ENCODE measurements at regions not wholly inside any gene's neighbourhood (a gene's known extent, or its start where the extent isn't known, plus 50 kb on each side); places are given as distances from the start of the nearest gene placed in this dataset.

GRCh38 chr17:12410717-12411116 is 255.0 kb upstream of the MYOCD start:
- no peak overlapping the region for H3K4me3 ChIP-seq (ENCODE audit: low read length)
- no peaks in the 10 kb centered on the region for H3K36me3 ChIP-seq (ENCODE audit: insufficient read depth, low read length)
- H3K4me1 ChIP-seq (ENCODE audit: low read length) = no peaks in the 10 kb centered on the region
- no peaks in the 10 kb centered on the region for H3K79me2 ChIP-seq (ENCODE audit: low read length)
- DNase-seq = no peak
- no peaks in the 10 kb centered on the region for H3K27me3 ChIP-seq (ENCODE audit: low read length)
- no peaks in the 10 kb centered on the region for H3K9me2 ChIP-seq (replicated peaks; ENCODE audit: insufficient read depth, low read length)
- H3K4me2 ChIP-seq (ENCODE audit: low read depth, low read length, poor library complexity, severe bottlenecking) = no peak overlapping the region
- no peak overlapping the region for H3K9ac ChIP-seq (ENCODE audit: low read length)
- no peak overlapping the region for H2AFZ ChIP-seq (ENCODE audit: low read length)
- H4K20me1 ChIP-seq (ENCODE audit: insufficient read depth, low read depth, low read length) = no peaks in the 10 kb centered on the region
- H3K9me3 ChIP-seq (ENCODE audit: low read length) = no peaks in the 10 kb centered on the region
- no peak overlapping the region for H3K27ac ChIP-seq (ENCODE audit: low read length)

- no peaks in the 10 kb centered on the region for H3K27me3 ChIP-seq (ENCODE audit: low read length)
- H3K9me3 ChIP-seq (ENCODE audit: low read length) = no peaks in the 10 kb centered on the region
- H3K36me3 ChIP-seq (ENCODE audit: insufficient read depth, low read length) = no peaks in the 10 kb centered on the region
- H3K9me2 ChIP-seq (replicated peaks; ENCODE audit: insufficient read depth, low read length) = no peaks in the 10 kb centered on the region
- H4K20me1 ChIP-seq (ENCODE audit: insufficient read depth, low read depth, low read length) = no peaks in the 10 kb centered on the region
- no peak overlapping the region for H3K9ac ChIP-seq (ENCODE audit: low read length)
- H2AFZ ChIP-seq (ENCODE audit: low read length) = no peak overlapping the region
- no peak for DNase-seq
- no peaks in the 10 kb centered on the region for H3K4me1 ChIP-seq (ENCODE audit: low read length)
- no peak overlapping the region for H3K4me2 ChIP-seq (ENCODE audit: low read depth, low read length, poor library complexity, severe bottlenecking)
- H3K4me3 ChIP-seq (ENCODE audit: low read length) = no peak overlapping the region
- H3K79me2 ChIP-seq (ENCODE audit: low read length) = no peaks in the 10 kb centered on the region
- H3K27ac ChIP-seq (ENCODE audit: low read length) = no peak overlapping the region
Measured at GRCh38 chr17:12415031-12415430, 250.7 kb upstream of the MYOCD start.

GRCh38 chr17:12421077-12421476 is 244.6 kb upstream of the MYOCD start:
- Histone ChIP-seq H3K9me2 (replicated peaks; ENCODE audit: insufficient read depth, low read length) (no peaks in the 10 kb centered on the region), H3K36me3 (ENCODE audit: insufficient read depth, low read length) (no peaks in the 10 kb centered on the region), H3K4me1 (ENCODE audit: low read length) (no peaks in the 10 kb centered on the region), H3K9me3 (ENCODE audit: low read length) (no peaks in the 10 kb centered on the region), H3K4me3 (ENCODE audit: low read length) (no peak overlapping the region), H2AFZ (ENCODE audit: low read length) (no peak overlapping the region), H3K9ac (ENCODE audit: low read length) (no peak overlapping the region), H3K27ac (ENCODE audit: low read length) (no peak overlapping the region), H3K4me2 (ENCODE audit: low read depth, low read length, poor library complexity, severe bottlenecking) (no peak overlapping the region), H4K20me1 (ENCODE audit: insufficient read depth, low read depth, low read length) (no peaks in the 10 kb centered on the region), H3K79me2 (ENCODE audit: low read length) (no peaks in the 10 kb centered on the region), H3K27me3 (ENCODE audit: low read length) (no peaks in the 10 kb centered on the region)
- DNase-seq = no peak

- Histone ChIP-seq H3K79me2 (ENCODE audit: low read length) (no peaks in the 10 kb centered on the region), H4K20me1 (ENCODE audit: insufficient read depth, low read depth, low read length) (no peaks in the 10 kb centered on the region), H3K9me3 (ENCODE audit: low read length) (no peaks in the 10 kb centered on the region), H3K4me3 (ENCODE audit: low read length) (no peak overlapping the region), H3K27me3 (ENCODE audit: low read length) (no peaks in the 10 kb centered on the region), H3K9ac (ENCODE audit: low read length) (no peak overlapping the region), H3K9me2 (replicated peaks; ENCODE audit: insufficient read depth, low read length) (no peaks in the 10 kb centered on the region), H3K4me2 (ENCODE audit: low read depth, low read length, poor library complexity, severe bottlenecking) (no peak overlapping the region), H3K36me3 (ENCODE audit: insufficient read depth, low read length) (no peaks in the 10 kb centered on the region), H3K27ac (ENCODE audit: low read length) (no peak overlapping the region), H3K4me1 (ENCODE audit: low read length) (no peaks in the 10 kb centered on the region), H2AFZ (ENCODE audit: low read length) (no peak overlapping the region)
- no peak for DNase-seq
Measured at GRCh38 chr17:12421646-12422306, 243.9 kb upstream of the MYOCD start.

GRCh38 chr17:12422651-12423050 is 243.0 kb upstream of the MYOCD start:
- Histone ChIP-seq H3K4me3 (ENCODE audit: low read length) (no peak overlapping the region), H2AFZ (ENCODE audit: low read length) (no peak overlapping the region), H3K36me3 (ENCODE audit: insufficient read depth, low read length) (no peaks in the 10 kb centered on the region), H3K9me2 (replicated peaks; ENCODE audit: insufficient read depth, low read length) (no peaks in the 10 kb centered on the region), H3K4me1 (ENCODE audit: low read length) (no peaks in the 10 kb centered on the region), H3K79me2 (ENCODE audit: low read length) (no peaks in the 10 kb centered on the region), H3K27ac (ENCODE audit: low read length) (no peak overlapping the region), H3K9me3 (ENCODE audit: low read length) (no peaks in the 10 kb centered on the region), H3K4me2 (ENCODE audit: low read depth, low read length, poor library complexity, severe bottlenecking) (no peak overlapping the region), H3K27me3 (ENCODE audit: low read length) (no peaks in the 10 kb centered on the region), H3K9ac (ENCODE audit: low read length) (no peak overlapping the region), H4K20me1 (ENCODE audit: insufficient read depth, low read depth, low read length) (no peaks in the 10 kb centered on the region)
- no peak for DNase-seq

GRCh38 chr17:12423337-12423736 is 242.4 kb upstream of the MYOCD start:
- no peak for DNase-seq
- Histone ChIP-seq H3K9ac (ENCODE audit: low read length) (no peak overlapping the region), H3K4me1 (ENCODE audit: low read length) (no peaks in the 10 kb centered on the region), H4K20me1 (ENCODE audit: insufficient read depth, low read depth, low read length) (no peaks in the 10 kb centered on the region), H3K4me2 (ENCODE audit: low read depth, low read length, poor library complexity, severe bottlenecking) (no peak overlapping the region), H3K9me3 (ENCODE audit: low read length) (no peaks in the 10 kb centered on the region), H2AFZ (ENCODE audit: low read length) (no peak overlapping the region), H3K79me2 (ENCODE audit: low read length) (no peaks in the 10 kb centered on the region), H3K27me3 (ENCODE audit: low read length) (no peaks in the 10 kb centered on the region), H3K4me3 (ENCODE audit: low read length) (no peak overlapping the region), H3K36me3 (ENCODE audit: insufficient read depth, low read length) (no peaks in the 10 kb centered on the region), H3K9me2 (replicated peaks; ENCODE audit: insufficient read depth, low read length) (no peaks in the 10 kb centered on the region), H3K27ac (ENCODE audit: low read length) (no peak overlapping the region)

- Histone ChIP-seq H3K4me1 (ENCODE audit: low read length) (no peaks in the 10 kb centered on the region), H3K9ac (ENCODE audit: low read length) (no peak overlapping the region), H3K4me2 (ENCODE audit: low read depth, low read length, poor library complexity, severe bottlenecking) (no peak overlapping the region), H4K20me1 (ENCODE audit: insufficient read depth, low read depth, low read length) (no peaks in the 10 kb centered on the region), H3K27ac (ENCODE audit: low read length) (no peak overlapping the region), H3K4me3 (ENCODE audit: low read length) (no peak overlapping the region), H3K36me3 (ENCODE audit: insufficient read depth, low read length) (no peaks in the 10 kb centered on the region), H2AFZ (ENCODE audit: low read length) (no peak overlapping the region), H3K9me3 (ENCODE audit: low read length) (no peaks in the 10 kb centered on the region), H3K9me2 (replicated peaks; ENCODE audit: insufficient read depth, low read length) (no peaks in the 10 kb centered on the region), H3K79me2 (ENCODE audit: low read length) (no peaks in the 10 kb centered on the region), H3K27me3 (ENCODE audit: low read length) (no peaks in the 10 kb centered on the region)
- DNase-seq = no peak
Measured at GRCh38 chr17:12429116-12429515, 236.6 kb upstream of the MYOCD start.

GRCh38 chr17:12431188-12431587 is 234.5 kb upstream of the MYOCD start:
- DNase-seq = no peak

GRCh38 chr17:12438212-12438611 is 227.5 kb upstream of the MYOCD start:
- Histone ChIP-seq H3K27ac (ENCODE audit: low read length) (no peak overlapping the region), H3K36me3 (ENCODE audit: insufficient read depth, low read length) (no peaks in the 10 kb centered on the region), H3K9me3 (ENCODE audit: low read length) (no peaks in the 10 kb centered on the region; the same call in 1 of the 2 replicates), H3K4me1 (ENCODE audit: low read length) (no peaks in the 10 kb centered on the region), H3K27me3 (ENCODE audit: low read length) (no peaks in the 10 kb centered on the region), H3K79me2 (ENCODE audit: low read length) (no peaks in the 10 kb centered on the region), H3K9me2 (replicated peaks; ENCODE audit: insufficient read depth, low read length) (no peaks in the 10 kb centered on the region), H3K9ac (ENCODE audit: low read length) (no peak overlapping the region), H3K4me2 (ENCODE audit: low read depth, low read length, poor library complexity, severe bottlenecking) (no peak overlapping the region), H2AFZ (ENCODE audit: low read length) (no peak overlapping the region), H4K20me1 (ENCODE audit: insufficient read depth, low read depth, low read length) (no peaks in the 10 kb centered on the region), H3K4me3 (ENCODE audit: low read length) (no peak overlapping the region)
- DNase-seq = no peak

More at GRCh38 chr17:12431188-12431587, 234.5 kb upstream of the MYOCD start:
- Histone ChIP-seq H3K79me2 (ENCODE audit: low read length) (no peaks in the 10 kb centered on the region), H3K4me3 (ENCODE audit: low read length) (no peak overlapping the region), H3K4me1 (ENCODE audit: low read length) (no peaks in the 10 kb centered on the region), H3K36me3 (ENCODE audit: insufficient read depth, low read length) (no peaks in the 10 kb centered on the region), H3K9me3 (ENCODE audit: low read length) (no peaks in the 10 kb centered on the region), H2AFZ (ENCODE audit: low read length) (no peak overlapping the region), H4K20me1 (ENCODE audit: insufficient read depth, low read depth, low read length) (no peaks in the 10 kb centered on the region), H3K9me2 (replicated peaks; ENCODE audit: insufficient read depth, low read length) (no peaks in the 10 kb centered on the region), H3K27me3 (ENCODE audit: low read length) (no peaks in the 10 kb centered on the region), H3K27ac (ENCODE audit: low read length) (no peak overlapping the region), H3K9ac (ENCODE audit: low read length) (no peak overlapping the region), H3K4me2 (ENCODE audit: low read depth, low read length, poor library complexity, severe bottlenecking) (no peak overlapping the region)

Measured in Karpas-422 (cell line).